NCI-H446 (cell line): ENCODE measurements at regions not wholly inside any gene's neighbourhood (a gene's known extent, or its start where the extent isn't known, plus 50 kb on each side); places are given as distances from the start of the nearest gene placed in this dataset.

Experiments used
- DNase-seq, 2 experiments: peaks; one replicate each; lab custom pipeline; 2025; lab: John Stamatoyannopoulos, UW

DNA sequence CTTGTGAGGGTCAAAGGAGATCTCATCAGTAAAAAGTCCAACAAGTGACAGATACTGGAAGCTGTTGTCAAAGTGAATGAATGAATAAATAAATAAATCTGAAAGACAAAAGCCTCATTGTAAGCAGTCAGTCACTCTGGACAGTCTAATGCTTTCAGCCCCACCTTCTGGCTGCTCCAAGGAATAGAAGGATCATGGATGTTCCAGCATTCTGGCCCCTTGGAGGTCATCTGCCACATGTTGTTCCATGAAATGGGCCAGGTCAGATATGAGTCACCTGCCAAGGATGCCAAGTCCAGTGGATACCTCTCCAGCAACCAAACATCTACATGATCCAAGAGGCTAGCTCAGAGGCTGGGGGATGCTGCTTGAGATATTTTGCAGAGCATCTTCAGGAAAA is 185.6 kb downstream of the BMP7 start:
- no peak for DNase-seq

DNA sequence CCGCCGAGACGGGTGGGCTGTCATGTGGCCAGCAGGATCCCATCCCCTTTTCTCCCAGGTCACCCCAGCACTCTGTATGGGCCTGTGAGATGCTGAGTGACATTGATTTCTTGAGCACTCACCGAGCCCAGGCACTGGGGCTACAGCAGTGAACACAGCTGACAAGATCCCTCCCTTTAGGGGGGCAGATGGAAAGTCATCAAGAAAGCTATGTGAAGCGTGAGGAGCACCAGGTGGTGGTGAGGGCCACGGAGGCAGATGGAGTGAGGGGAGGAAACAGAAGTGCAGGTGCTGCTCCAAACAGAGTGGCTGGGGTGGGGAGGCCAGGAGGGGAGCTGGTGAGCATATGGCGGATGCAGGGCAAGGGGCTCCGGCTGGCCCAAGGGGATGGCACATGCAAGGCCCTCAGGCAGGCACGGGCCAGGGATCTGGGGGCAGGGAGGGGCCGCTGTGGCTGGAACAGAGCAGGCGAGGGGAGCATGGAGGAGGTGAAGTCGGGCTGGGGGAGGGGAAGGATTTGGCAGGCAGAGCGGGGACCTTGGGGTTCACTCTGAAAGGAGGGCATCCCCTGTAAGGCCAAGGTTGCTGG is 184.0 kb downstream of the BMP7 start:
- DNase-seq, result no peak

DNA sequence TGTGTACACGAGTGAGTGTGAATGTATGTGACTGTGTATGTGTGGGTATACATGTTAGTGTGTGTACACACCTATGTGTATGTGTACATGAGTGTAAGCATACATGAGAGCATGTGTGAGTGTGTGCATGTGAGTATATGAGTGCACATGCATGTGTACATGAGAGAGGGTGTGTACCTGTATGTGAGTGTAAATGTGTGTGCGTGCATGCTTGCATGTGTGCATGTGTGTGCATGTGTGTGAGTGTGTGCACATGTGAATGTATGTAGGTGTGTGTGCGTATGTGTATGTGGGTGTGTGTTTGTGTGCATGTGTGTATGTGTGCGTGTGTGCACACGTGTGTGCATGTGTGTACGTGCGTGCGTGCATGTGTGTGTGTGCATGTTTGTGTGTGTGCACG is 183.4 kb downstream of the BMP7 start:
- DNase-seq, result no peak

DNA sequence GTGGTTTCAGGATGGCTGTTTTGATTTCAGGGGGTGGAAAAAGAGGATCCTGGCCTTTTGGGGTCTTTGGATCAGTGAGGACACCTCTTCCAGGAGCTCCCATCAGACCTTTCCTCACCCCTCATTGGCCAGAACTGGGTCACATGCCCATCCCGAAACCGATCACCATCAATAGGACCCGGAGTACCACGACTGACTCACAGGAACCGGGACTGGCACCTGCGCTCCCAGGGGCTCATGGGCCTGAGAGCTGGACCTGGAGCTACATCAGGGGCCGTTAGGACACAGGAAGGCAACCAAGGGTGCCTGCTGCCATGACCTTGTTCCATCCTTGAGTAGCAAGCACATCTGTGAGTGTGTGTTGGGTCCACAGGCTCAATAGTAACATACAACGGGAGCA is 180.4 kb downstream of the BMP7 start:
- no peak for DNase-seq

DNA sequence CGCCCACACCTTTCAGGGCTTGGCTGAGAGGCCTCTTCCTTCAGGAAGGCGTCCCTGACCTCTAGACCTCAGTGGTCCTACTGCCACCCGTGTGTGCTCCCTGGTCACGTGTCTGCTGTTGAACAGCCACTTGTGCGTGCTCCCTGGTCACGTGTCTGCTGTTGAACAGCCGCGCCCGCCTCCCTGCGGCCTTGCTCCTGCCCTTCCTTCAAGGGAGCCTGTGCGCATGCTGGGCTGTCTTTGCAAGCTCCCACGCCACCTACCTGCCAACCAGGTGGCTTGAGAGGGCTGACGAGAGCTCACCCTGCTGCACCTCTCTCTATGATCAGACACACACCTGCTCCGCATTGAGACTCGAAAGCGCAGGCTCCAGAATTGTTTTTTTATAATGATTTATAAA is 179.3 kb downstream of the BMP7 start:
- no peak for DNase-seq

DNA sequence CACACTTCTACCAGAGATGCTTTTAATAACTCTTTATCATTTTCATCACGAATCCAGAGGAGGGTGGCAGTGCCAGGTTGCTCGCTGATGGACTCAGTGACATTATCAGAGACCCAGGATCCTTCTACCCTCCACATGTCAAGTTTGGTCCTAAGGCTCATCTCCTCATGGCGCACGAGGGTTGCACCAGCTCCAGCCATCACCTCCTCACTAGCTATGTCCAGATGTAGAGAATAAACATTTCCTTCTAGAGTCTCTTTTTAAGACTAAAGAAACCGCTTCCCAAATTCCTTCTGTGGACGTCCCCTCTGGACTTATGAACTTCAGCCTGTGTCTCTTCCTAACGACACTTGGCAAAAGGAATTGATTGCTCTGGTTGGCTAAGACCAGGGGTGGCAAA is 178.7 kb downstream of the BMP7 start:
- DNase-seq, result no peak

DNA sequence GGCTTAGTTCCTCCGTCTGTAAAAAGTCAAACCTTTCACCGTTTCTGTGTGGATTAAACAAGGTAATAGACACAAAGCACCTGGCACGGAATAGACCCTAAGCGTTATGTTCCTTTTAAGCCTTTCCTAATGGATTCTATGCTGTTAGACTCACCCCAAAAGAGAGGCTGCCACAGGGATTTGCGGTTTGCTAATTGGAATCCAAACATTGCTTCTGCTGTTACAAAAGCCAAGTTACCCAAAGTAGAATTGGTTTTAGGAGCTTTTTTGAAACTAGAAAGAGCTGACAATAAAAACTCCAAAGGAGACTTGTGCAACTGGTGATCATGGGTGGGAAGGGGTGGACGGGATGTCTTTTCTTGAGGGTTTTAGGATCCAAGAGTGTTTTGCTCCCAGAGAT is 178.0 kb downstream of the BMP7 start:
- DNase-seq, result no peak

DNA sequence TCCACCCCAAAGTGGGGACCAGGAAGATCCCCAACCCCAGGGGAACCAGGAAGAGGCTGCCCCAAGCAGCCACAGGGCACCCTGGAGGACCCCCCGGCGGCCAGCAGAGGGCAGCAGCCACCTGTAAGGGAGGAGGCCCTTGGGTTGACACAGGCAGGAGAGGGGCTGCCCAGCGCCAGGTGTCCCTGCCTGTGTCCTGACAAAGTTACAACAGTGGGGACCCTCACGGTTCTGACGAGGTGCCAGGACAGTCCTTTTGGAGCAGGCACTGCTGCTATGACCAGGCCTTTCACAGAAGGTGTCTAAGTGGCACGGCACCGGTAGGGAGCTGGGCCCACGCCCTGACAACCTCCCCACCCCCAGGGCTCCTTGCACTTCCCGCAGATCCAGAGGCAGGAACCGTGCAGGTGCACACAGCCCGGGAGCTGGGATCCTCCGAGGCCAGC is 176.7 kb downstream of the BMP7 start:
- DNase-seq, result peak in 1 of 2 experiments; percentile 51

DNA sequence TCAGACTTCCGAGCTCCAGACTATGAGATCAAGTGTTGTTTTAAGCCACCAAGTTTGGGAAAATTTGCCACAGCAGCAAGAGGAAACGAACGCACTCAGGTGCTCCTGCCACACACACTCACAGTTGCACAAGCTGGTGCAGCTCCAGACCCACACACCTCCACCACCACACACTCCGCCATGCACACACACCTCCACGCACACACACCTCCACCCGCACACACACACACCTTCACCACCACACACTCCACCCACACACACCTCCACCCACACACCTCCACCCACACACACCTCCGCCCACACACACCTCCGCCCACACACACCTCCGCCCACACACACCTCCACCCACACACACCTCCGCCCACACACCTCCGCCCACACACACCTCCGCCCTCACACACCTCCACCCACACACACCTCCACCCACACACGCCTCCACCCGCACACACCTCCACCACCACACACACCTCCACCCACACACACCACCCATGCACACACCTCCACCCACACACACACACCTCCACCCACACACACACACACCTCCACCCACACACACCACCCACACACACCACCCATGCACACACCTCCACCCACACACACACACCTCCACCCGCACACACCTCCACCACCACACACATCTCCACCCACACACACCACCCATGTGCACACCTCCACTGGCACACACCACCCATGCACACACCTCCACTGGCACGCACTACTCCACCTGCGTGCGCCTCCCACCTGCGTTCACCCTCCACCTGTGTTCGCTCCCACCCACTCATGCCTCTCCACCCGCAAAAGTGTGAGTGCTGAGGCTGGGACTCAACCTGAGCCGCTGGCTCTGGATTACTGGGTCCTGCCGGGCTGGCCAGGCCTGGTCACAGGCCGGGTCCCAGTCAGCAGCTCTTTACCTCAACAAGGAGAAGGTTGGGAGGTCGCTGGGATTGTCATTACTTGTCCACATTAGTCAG is 175.6 kb downstream of the BMP7 start:
- no peak for DNase-seq

DNA sequence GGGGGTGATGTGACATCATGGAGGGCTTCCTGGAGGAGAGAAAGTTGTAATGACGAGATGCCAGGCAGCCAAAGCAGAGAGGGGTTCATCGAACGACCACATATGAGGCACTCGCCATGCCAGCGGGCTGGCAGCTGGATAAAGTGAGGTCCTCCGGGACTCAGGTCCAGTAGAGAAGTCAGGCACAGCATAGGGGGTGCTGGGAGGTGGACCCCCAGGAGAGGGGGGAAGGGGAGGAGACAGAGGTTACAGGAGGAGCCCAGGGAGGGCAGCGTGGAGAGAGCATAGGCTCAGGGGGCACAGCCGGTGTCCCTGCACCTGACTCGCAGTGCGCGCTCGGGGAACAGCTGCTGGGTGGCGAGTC is 174.7 kb downstream of the BMP7 start:
- no peak for DNase-seq

DNA sequence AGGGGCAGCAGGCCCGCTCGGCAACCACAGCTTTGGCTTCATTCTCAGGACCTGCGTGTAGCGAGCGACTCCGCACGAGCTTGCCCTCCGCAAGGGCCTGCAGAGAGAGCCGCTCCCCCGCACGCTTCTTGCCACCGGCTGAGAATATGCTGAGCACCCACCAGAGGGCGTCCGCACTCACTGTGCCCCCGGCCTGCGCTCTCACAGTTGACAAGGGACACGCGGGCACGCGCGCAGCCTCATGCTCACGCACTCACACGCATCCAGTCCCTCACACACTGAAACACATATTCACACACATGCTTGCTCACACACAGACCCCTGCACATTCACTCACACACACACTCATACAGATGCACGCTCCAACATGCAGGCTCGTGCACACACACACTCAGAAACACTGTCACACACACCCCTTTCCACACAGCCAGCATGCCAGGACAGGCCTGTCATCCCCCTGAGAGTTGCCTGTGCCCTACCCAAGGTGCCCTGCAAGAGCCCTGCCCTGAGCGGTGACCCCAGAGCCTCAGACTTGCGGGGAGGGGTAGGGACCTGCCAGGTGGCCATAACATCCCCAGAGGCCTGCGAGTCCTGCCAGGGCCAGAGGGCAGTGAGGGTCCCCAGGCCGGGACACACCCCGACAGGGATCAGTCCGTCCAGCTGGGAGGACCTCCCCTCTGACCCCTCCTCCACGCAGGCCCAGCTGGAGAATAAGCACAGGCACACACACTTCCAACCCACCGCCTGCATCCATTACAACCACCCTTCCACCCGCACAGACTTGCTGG is 174.1 kb downstream of the BMP7 start:
- peak; percentile 10 to 48 for DNase-seq

DNA sequence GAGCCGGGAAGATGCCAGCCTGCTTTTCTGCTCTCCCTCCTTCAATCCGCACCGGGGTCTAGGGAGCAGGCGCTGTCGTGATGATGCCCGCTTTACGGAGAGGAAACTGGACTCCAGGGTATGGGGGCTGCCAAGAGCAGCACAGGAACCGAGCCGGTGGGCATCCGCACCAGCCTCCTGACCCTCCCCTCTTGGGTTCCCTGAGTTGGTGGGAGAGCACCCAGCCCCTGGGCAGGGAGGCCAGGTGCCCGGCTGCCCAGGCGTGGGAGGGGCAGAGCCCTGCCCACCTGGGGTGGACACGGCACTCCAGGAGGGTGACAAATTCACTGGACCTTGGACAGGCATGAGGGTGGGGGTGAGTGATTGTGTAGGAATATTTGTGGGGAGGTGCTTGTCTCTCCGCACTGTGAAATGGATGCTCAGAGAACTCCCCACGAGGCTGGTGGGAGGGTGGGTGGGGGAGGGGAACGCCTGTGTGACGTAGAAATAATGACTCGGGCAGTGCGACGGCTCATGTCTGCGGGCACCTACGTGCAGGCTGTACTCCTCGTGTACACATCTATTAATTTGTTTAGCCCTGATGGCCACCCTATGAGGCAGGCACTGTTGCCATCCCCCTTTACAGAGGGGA is 173.4 kb downstream of the BMP7 start:
- DNase-seq, result no peak

DNA sequence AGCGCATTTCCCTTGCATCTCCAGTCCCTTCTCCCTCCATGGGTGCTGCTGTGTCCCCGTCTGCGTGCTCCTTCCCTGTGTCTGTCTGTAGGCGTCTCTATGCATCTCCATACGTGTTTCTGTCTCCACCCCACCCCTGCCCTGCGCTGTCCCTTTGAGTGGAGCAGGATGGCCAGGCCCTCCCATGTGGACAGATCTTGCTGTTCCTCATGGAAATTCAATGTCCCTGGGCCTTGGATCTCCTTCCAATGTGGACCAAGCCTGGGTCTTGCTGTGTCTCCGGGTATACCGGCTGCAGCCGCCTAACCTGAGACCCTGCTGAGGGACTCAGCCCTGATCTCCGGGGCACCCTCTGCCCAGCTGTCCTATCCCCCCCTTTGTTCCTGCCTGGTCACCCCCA is 172.7 kb downstream of the BMP7 start:
- DNase-seq, result no peak

DNA sequence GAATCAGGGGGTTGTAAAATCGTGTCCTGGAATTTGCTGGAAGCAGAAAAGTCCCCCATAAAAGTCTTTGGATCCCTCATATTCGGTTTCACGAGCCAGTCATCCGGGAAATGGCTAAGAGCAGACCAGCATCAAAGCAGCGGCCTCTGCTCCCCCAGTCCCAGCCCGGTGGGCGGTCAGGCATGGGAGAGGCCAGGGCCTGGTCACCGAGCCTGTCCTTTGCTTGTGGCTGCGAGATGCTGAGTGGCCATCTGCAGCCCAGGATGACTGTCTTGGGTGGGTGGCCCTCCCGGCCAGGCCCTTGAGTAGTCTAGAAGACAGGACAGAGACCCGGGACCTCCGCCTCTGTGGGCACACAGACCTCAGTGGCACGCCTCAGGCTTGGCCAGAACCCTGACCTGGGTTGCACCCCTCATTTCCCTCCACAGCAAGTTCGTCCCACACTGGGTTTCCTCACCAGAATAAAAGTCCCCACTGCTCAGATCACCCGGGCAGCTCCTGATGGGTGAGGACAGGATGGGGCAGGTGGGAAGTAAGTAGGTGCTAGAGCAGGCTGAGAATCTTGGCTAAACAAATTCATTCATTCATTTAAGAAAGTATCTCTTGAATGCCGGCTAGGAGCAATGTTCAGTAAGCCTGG is 172.1 kb downstream of the BMP7 start:
- no peak for DNase-seq

DNA sequence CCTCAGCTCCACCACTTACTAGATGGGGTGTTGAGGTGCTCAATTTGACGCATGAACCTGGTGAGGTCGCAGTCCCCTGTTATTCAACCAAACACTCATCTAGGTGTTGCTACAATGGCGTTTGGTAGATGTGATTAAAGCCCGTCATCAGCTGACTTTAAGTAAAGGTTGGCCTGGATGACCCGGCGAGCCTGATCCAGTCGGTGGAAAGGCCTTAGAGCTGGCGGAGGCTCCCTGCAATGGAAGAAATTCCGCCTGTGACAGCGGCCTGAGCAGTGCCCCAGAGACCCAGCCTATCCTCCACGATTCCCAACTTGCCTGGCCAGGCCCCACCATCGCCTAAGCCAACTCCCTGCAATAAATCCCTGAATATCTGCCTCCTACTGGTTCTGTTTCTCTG is 171.4 kb downstream of the BMP7 start:
- no peak for DNase-seq

DNA sequence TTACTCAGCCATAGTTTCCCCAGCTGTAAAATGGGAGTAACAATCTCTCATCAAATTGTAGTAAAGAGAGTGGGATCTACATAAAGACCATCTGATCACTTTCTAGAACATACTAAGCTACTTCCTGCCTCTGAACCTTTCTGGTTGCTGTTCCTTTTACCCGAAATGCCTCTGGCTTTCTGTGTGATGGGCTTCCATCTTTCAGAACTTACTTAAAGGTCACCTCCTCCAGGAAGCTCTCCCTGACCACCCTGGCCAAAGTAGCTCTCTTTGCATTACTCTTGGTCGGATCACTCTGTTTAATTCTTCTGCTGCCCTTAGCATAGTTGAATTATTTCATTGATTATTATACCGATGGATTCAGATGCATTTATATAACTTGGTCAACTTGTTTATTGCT is 171.0 kb downstream of the BMP7 start:
- DNase-seq, result no peak

DNA sequence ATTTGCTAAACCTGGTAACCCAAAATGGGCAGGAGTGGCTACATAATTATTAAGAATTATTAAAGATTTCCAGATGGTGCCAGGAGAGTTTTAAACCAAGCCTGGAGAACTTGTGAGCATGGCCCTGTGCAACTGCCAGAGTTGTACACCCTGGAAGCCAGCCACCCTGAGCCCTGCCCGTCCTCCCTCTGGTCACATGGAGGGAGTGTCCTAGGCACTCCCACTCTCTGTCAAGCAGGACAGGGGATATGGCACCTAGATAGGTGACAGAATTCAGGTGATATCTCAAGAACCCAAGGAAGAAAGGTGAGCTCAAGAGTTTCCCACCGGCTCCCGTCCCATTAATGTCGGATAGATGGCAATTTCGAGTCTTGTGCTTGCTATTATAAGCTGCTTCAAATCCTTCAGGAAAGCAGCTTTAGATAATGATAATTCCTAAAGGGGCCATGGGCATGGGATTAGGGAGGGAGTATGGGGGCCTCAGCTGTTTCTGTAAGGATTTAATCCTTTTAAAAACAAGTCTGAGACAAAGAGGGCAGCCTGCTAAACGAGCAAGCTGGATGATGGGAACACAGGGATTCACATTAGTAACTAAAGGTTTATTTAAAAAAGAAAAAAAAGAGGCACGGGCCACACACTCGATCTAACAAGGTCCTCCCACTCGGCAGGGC is 169.1 kb downstream of the BMP7 start:
- DNase-seq, result no peak

DNA sequence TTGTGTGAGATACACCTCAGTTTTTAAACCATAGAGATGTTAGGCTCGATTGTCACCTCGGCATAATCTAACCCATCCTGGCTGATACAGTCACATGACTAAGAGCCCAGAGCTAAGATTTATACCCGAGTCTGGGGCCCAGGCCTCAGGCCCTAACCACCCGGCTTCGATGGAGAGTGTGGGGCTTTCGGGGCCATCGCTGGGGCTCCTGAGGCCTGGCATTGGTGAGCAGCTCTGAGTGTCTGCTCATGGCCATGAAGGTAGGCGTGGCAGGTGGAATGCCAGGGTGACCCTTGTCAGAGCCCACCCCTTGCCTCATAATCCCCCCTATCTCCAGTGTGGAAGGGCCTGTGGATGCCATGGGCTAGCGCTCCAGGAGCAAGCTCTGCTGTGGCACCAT is 164.3 kb downstream of the BMP7 start:
- no peak for DNase-seq

DNA sequence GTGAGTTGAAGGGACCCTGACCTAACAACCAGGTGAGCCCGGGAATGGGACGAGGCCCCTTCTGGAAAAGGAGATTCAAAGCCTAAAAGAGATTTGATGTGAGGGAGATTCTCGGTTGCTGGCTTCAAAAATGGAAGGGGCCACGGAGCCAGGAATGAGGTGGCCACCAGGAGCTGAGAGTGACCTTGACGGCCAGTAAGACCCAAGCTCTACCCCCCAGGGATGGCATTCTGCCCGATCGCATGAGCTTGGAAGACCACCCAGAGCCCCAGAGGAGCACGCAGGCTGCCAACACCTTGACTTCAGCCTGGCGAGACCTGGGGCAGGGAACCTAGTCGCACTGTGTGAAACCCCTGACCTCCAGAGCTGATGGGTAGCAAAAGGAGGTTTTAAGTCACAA is 163.9 kb downstream of the BMP7 start:
- no peak for DNase-seq

DNA sequence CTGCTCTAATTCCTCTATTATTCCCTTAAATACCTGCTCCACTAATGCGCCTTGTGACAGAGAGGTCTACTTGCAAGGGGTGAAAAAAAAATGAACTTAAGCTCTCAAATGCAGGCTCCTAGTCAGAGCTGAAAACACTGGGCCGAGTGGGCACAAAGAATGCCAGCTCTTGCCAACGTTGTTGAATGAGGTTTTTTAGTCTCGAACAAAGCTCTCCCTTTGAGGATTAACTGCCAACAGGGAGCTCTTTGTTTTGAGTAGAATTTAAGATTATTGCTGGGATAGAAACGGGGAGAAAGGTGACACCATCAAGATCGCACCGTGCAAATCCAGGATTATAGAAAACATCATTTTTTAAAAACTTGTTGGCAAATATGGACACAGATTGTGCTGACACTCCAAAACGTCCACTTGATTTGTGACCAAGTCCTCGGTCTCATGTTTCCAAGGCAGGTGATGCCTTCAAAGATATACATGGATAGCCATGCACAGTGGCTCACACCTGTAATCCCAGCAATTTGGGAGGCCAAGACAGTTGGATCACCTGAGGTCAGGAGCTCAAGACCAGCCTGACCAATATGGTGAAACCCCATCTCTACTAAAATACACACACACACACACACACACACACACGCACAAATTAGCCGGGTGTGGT is 163.2 kb downstream of the BMP7 start:
- no peak for DNase-seq

DNA sequence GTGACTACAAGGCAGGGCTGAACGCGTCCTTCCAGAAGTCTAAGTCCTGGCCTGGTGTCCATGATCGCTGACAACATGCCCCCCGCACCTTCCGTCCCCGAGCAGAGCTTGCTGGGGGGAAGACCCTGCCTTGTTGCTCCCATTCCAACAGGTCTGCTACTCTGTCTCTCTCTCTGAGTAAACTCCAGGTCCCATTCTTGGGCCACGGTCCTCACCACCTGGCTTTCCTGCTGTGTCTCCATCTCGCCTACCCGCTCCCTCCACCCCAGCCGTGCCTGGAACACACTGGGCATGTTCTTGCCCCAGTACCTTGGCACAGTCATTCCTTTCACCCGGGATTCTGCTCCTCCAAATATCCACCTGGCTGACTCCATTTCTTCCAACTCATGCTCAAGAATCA is 162.3 kb downstream of the BMP7 start:
- DNase-seq, result no peak
